ENCODE measurements at regions not wholly inside any gene's neighbourhood (a gene's known extent, or its start where the extent isn't known, plus 50 kb on each side); places are given as distances from the start of the nearest gene placed in this dataset.

GRCh38 chr3:88725440-88726165 lies 381.8 kb upstream of the EPHA3 start:
- TF ChIP-seq, protein P1, sequence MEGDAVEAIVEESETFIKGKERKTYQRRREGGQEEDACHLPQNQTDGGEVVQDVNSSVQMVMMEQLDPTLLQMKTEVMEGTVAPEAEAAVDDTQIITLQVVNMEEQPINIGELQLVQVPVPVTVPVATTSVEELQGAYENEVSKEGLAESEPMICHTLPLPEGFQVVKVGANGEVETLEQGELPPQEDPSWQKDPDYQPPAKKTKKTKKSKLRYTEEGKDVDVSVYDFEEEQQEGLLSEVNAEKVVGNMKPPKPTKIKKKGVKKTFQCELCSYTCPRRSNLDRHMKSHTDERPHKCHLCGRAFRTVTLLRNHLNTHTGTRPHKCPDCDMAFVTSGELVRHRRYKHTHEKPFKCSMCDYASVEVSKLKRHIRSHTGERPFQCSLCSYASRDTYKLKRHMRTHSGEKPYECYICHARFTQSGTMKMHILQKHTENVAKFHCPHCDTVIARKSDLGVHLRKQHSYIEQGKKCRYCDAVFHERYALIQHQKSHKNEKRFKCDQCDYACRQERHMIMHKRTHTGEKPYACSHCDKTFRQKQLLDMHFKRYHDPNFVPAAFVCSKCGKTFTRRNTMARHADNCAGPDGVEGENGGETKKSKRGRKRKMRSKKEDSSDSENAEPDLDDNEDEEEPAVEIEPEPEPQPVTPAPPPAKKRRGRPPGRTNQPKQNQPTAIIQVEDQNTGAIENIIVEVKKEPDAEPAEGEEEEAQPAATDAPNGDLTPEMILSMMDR (IDR thresholded peaks at IDR 0.05; ENCODE audit: low read depth, low read length): no peak
- no peak for TF ChIP-seq EZH2phosphoT487 (IDR thresholded peaks at IDR 0.05; ENCODE audit: low read depth)

Measured in OCI-LY3 (cell line).